Neural progenitor cell (in vitro differentiated cells): ENCODE measurements at regions not wholly inside any gene's neighbourhood (a gene's known extent, or its start where the extent isn't known, plus 50 kb on each side); places are given as distances from the start of the nearest gene placed in this dataset.

ENCODE experiments used
- DNase-seq: peaks from one replicate; pipeline ENCODE4 v3.0.0-alpha.2; 2016; ENCODE audit warnings: low spot score
- H2AFZ ChIP-seq: fragments of 200-600 bp; sonication (generic); replicated peaks from 2 replicates; pipeline ENCODE4 v1.6.1; 2016; ENCODE audit warnings: antibody characterized with exemption
- H3F3A ChIP-seq: fragments of 200-600 bp; sonication (generic); 2 replicates; pipeline ENCODE4 v1.6.1; 2016; ENCODE audit warnings: antibody characterized with exemption, low read depth
- H3K27ac ChIP-seq: fragments of 200-600 bp; sonication (generic); 2 replicates; pipeline ENCODE4 v1.5.1; 2016; ENCODE audit warnings: mild to moderate bottlenecking
- H3K27me3 ChIP-seq: fragments of 200-600 bp; sonication (generic); 2 replicates; pipeline ENCODE4 v1.6.1; 2016; ENCODE audit warnings: mild to moderate bottlenecking, moderate library complexity
- H3K36me3 ChIP-seq: fragments of 200-600 bp; sonication (generic); 2 replicates; pipeline ENCODE4 v1.5.1; 2016
- H3K4me1 ChIP-seq: fragments of 200-600 bp; sonication (generic); 2 replicates; pipeline ENCODE4 v1.6.1; 2016; ENCODE audit warnings: mixed run types
- H3K4me2 ChIP-seq: fragments of 200-600 bp; sonication (generic); 2 replicates; pipeline ENCODE4 v1.6.1; 2016
- H3K4me3 ChIP-seq: fragments of 200-600 bp; sonication (generic); 2 replicates; pipeline ENCODE4 v1.5.1; 2016
- H3K79me2 ChIP-seq: fragments of 200-600 bp; sonication (generic); 2 replicates; pipeline ENCODE4 v1.6.1; 2016; ENCODE audit warnings: low read depth
- H3K9ac ChIP-seq: fragments of 200-600 bp; sonication (generic); 2 replicates; pipeline ENCODE4 v1.6.1; 2016
- H3K9me3 ChIP-seq: fragments of 200-600 bp; sonication (generic); 2 replicates; pipeline ENCODE4 v1.5.1; 2016; ENCODE audit warnings: low read depth
- H4K20me1 ChIP-seq: fragments of 200-600 bp; sonication (generic); 2 replicates; pipeline ENCODE4 v1.6.1; 2016; ENCODE audit warnings: low read depth
- H3K27ac Mint-ChIP-seq: 3 replicates; pipeline ENCODE4 v1.8.0; 2021; ENCODE audit warnings: mixed read lengths
- H3K27me3 Mint-ChIP-seq: 2 replicates; pipeline ENCODE4 v1.8.0; 2022; ENCODE audit warnings: low read depth, mild to moderate bottlenecking, inconsistent platforms, moderate library complexity, mixed read lengths; ENCODE audit not compliant: insufficient read depth
- H3K36me3 Mint-ChIP-seq: 3 replicates; pipeline ENCODE4 v1.8.0; 2021; ENCODE audit warnings: mixed read lengths
- H3K4me1 Mint-ChIP-seq: 3 replicates; pipeline ENCODE4 v1.8.0; 2021; ENCODE audit warnings: mixed read lengths
- H3K4me3 Mint-ChIP-seq: 3 replicates; pipeline ENCODE4 v1.8.0; 2021; ENCODE audit warnings: mild to moderate bottlenecking, moderate library complexity, mixed read lengths
- H3K9me3 Mint-ChIP-seq: 3 replicates; pipeline ENCODE4 v1.8.0; 2020; ENCODE audit warnings: mixed read lengths
- EZH2 ChIP-seq: fragments of 200-600 bp; sonication (generic); IDR thresholded peaks from 2 replicates; pipeline ENCODE4 v1.6.1; 2017; ENCODE audit warnings: antibody characterized with exemption, mild to moderate bottlenecking, moderate library complexity
- EZH2phosphoT487 ChIP-seq: fragments of 200-600 bp; sonication (generic); IDR thresholded peaks from 2 replicates; pipeline ENCODE4 v1.6.1; 2017; ENCODE audit warnings: antibody characterized with exemption
- TF ChIP-seq, protein P1 (sequence below): fragments of 200-600 bp; sonication (generic); IDR thresholded peaks from 2 replicates; pipeline ENCODE4 v1.5.1; 2017; ENCODE audit warnings: antibody characterized with exemption, mild to moderate bottlenecking

DNA sequence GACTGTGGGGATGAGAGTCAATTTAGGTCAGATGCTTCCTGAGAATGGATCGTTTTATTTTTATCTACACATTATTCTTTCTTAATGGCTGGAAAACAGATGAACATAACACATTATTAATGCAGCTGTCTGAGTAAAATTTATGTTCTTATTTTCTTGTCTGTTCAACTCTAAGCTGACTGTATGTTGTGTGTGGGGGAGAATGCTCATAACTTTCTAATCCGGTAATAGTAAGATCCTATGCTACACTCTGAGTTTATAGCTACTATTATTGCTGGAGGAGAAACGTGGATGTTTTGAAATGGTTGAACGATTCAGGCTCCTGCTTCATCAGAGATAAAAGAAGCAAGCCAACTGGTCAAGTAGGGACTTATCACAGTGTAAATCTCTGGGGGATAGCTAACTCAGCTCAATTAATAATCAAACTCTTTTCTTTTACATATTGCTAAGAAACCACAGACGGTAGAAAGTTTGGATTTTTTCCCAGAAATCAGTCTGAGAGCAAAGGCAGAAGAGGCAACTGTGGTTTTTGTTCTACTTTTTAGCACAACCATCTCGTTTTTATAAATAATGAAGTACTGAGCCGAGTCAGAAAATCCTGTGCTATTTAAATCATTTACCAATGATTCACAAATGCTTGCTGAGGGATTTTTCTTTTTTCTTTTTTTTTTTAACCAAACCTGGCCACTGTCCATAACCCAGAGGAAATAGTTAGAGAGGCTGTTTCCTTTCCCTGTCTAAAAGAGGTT lies 265.0 kb upstream of the FAM174A start:
- Histone ChIP-seq H3K4me2 (no peak overlapping the region), H3K79me2 (no peaks in the 10 kb centered on the region), H3K4me3 (no peak overlapping the region), H3K27me3 (no peaks in the 10 kb centered on the region), H3K4me1 (no peaks in the 10 kb centered on the region), H3K36me3 (no peaks in the 10 kb centered on the region), H3K9me3 (no peaks in the 10 kb centered on the region), H3K9ac (no peak overlapping the region), H3F3A (no peaks in the 10 kb centered on the region), H3K27ac (no peak overlapping the region), H4K20me1 (no peaks in the 10 kb centered on the region), H2AFZ (peak overlapping the region; percentile 39)
- peaks cover 5% of the 10 kb centered on the region for H3K4me1 Mint-ChIP-seq
- no peak overlapping the region for H3K4me3 Mint-ChIP-seq
- H3K27me3 Mint-ChIP-seq, result no peaks in the 10 kb centered on the region
- H3K36me3 Mint-ChIP-seq, result no peaks in the 10 kb centered on the region
- H3K9me3 Mint-ChIP-seq, result no peaks in the 10 kb centered on the region
- H3K27ac Mint-ChIP-seq, result no peak overlapping the region
- TF ChIP-seq, protein P1, sequence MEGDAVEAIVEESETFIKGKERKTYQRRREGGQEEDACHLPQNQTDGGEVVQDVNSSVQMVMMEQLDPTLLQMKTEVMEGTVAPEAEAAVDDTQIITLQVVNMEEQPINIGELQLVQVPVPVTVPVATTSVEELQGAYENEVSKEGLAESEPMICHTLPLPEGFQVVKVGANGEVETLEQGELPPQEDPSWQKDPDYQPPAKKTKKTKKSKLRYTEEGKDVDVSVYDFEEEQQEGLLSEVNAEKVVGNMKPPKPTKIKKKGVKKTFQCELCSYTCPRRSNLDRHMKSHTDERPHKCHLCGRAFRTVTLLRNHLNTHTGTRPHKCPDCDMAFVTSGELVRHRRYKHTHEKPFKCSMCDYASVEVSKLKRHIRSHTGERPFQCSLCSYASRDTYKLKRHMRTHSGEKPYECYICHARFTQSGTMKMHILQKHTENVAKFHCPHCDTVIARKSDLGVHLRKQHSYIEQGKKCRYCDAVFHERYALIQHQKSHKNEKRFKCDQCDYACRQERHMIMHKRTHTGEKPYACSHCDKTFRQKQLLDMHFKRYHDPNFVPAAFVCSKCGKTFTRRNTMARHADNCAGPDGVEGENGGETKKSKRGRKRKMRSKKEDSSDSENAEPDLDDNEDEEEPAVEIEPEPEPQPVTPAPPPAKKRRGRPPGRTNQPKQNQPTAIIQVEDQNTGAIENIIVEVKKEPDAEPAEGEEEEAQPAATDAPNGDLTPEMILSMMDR, result no peak
- no peak for TF ChIP-seq EZH2phosphoT487
- TF ChIP-seq EZH2, result no peak
- no peak for DNase-seq

DNA sequence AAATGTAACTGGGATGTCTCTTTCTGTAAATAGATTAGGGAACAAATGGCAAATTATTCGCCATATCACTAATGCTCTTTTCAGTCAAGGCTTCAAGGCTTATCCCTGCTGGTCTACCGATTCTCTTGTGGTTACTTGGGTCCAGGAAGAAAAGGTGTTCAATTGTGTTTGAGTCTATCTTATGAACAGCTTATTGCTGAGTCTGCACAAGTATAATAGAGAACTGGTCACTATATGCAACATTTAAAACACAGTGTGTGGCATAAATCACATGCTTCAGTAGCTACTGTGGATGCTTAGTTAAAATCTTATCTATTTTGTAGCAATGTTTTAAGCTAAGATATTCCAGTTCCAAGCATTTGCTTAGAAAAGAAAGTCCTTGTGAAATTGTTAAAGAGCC lies 274.2 kb upstream of the FAM174A start:
- Mint-ChIP-seq H3K36me3 (no peaks in the 10 kb centered on the region), H3K27me3 (no peaks in the 10 kb centered on the region), H3K9me3 (no peaks in the 10 kb centered on the region), H3K4me3 (no peak overlapping the region), H3K4me1 (peaks cover 7% of the 10 kb centered on the region), H3K27ac (no peak overlapping the region)
- H4K20me1 ChIP-seq, result no peaks in the 10 kb centered on the region
- H3K27me3 ChIP-seq, result no peaks in the 10 kb centered on the region
- H3K27ac ChIP-seq, result no peak overlapping the region
- H3K4me1 ChIP-seq, result no peaks in the 10 kb centered on the region
- no peaks in the 10 kb centered on the region for H3K36me3 ChIP-seq
- no peak for DNase-seq
- no peaks in the 10 kb centered on the region for H3F3A ChIP-seq
- no peak overlapping the region for H3K4me2 ChIP-seq
- no peak overlapping the region for H2AFZ ChIP-seq
- H3K4me3 ChIP-seq, result no peak overlapping the region
- no peak overlapping the region for H3K9ac ChIP-seq
- H3K9me3 ChIP-seq, result no peaks in the 10 kb centered on the region
- no peaks in the 10 kb centered on the region for H3K79me2 ChIP-seq
- TF ChIP-seq EZH2 (no peak), EZH2phosphoT487 (no peak)
- TF ChIP-seq, protein P1, result no peak

DNA sequence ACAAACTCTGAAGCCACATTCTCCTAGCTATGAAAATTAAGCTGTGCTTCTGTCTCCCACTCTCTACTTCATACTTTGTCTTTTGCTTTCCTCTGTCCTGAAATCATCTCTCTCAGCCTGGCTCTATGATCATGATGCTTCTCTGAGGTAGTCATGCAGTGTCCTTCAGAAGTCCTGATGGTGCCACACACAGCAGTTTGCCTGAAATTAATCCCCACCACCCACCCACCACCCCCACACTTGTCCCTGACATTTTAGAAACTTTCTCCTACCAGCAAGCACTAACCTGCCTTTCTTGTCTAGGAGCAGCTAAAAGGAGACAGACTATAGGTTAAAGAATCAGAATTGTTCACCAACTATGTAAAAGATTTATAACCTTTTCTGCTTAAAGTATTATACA lies 282.2 kb upstream of the FAM174A start:
- H4K20me1 ChIP-seq, result no peaks in the 10 kb centered on the region
- H3K79me2 ChIP-seq, result no peaks in the 10 kb centered on the region
- no peak for DNase-seq
- H3K4me3 ChIP-seq, result no peak overlapping the region
- H3K4me2 ChIP-seq, result no peak overlapping the region
- no peak overlapping the region for H2AFZ ChIP-seq
- H3K4me1 ChIP-seq, result no peaks in the 10 kb centered on the region
- TF ChIP-seq, protein P1, result no peak
- TF ChIP-seq EZH2phosphoT487 (no peak), EZH2 (no peak)
- H3K27me3 ChIP-seq, result no peaks in the 10 kb centered on the region
- no peak overlapping the region for H3K27ac Mint-ChIP-seq
- no peaks in the 10 kb centered on the region for H3K9me3 ChIP-seq
- no peaks in the 10 kb centered on the region for H3K9me3 Mint-ChIP-seq
- H3K27me3 Mint-ChIP-seq, result peaks cover 3% of the 10 kb centered on the region
- no peaks in the 10 kb centered on the region for H3F3A ChIP-seq
- H3K36me3 Mint-ChIP-seq, result no peaks in the 10 kb centered on the region
- no peak overlapping the region for H3K4me3 Mint-ChIP-seq
- H3K27ac ChIP-seq, result no peak overlapping the region
- no peak overlapping the region for H3K9ac ChIP-seq
- H3K4me1 Mint-ChIP-seq, result peaks cover 2% of the 10 kb centered on the region
- H3K36me3 ChIP-seq, result no peaks in the 10 kb centered on the region
